Daoy (cell line): ENCODE measurements at regions not wholly inside any gene's neighbourhood (a gene's known extent, or its start where the extent isn't known, plus 50 kb on each side); places are given as distances from the start of the nearest gene placed in this dataset.

Source experiments
- DNase-seq: peaks from one replicate; pipeline ENCODE4 v3.0.0-alpha.2; 2015; ENCODE audit warnings: low read depth

DNA sequence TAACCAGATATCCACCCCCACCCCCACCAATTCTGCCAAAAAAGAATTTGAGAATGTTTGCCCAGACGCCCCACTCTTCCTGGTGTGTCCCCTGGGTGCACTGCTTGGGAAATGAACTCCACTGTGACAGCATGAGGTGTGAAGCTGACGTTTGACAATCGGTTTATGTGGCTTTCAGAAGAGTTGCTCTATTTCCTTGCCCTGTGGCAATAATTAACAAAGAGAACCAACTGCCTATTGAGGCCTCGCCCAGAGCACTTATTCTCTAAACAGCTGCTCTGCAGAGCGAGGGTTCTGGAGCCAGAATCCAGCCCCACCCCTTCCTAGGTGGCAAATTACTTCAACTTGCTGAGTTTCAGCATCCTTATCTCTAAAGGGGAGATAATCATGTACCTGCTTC lies 115.8 kb upstream of the SIX3 start:
- no peak for DNase-seq

DNA sequence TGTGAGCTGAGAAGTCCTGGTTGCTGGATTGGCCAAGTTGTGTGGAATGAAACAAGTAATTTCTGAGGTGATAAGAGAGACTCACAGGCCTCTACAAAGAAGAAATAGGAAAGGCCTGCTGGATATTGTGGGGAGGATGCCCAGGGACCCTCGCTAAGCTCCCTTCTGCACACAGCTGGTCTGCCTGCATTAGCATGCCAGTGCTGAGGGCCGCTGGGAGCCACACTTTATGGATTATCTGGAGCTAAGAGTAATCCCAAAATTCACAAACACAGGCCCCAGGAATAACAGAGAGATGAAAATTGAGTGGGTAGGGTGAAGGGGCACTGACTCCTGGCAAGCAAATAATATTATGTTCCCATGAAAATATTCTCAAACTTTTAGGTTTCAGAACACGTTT lies 114.9 kb upstream of the SIX3 start:
- DNase-seq = no peak

DNA sequence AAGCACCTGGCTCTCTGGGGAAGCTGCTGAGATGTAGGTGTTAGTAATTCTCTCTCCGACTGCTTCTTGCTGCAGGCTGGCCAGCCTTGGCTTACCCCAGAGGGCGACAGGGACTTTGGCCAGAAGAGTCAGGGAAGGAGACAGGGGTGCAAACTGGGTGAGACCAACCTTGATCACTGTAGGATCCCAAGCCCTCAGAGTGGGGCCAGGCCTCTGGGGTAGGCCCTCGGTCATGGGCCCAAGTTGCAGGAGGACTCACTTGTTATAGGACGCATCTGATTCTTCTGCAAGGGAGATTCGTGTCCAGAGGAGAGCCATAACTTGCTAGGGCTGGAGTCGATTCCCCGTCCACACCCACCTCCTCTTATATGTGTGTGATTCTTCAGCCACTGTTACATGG lies 111.7 kb upstream of the SIX3 start:
- DNase-seq = no peak

DNA sequence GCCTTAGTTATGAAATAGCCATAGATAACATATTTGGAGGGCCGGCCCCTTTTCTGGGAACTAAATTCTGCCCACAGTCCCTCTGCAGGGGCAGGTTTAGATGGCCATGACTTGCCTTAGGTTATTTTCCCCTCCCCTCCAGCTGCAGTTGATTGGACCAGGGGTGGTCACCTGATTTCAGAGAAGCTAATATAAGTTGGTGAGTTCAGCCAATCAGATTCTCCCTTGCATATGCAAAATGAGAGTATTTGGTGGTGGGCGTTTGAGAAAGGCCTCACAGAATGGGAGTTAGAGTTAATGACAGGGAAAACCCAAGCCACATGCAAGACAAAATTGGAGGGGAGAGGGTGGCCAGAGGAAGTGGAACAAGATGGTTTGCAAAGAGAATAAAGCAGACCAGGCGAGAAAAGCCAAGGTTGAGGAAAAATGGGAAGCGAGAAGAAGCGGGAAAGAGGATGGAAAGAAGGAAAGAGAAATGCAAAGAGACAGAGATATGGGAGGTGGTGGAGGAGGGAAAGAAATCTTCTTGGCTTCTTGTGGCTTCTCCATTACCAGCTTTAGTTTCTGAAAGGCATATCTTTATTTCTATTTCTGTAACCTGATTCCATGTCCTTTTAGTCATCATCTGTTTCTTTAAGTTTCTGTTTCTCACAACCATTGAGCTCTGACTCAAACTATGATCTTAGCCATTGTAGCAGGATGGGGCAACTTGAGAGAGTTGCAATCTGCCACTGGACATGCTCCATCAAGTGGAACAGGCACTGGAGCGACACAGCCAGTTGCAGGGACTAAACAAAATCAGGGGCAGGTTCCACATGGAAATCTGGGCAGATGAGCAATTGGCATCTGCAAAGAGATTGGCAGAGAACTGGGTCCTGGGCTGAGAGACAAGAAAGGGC lies 108.1 kb upstream of the SIX3 start:
- DNase-seq = no peak

DNA sequence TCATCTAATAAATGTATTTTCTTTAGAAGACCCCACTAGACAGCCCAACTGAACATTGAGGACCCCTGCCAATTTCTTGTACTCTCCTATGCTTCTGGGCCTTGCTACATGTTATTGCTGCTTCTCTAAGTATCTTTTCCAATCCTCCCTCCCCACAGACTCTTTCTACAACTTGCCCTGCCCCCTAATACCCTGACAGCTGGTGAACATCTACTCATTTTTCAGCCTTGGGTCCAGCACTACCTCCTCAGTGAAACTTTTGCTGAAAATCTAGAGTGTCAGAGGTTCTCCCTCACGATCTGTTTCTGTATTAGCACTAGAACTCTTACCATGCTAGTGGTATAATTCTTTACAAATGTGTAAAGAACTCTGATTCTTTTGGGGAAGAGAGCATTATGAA lies 106.8 kb upstream of the SIX3 start:
- DNase-seq = no peak

DNA sequence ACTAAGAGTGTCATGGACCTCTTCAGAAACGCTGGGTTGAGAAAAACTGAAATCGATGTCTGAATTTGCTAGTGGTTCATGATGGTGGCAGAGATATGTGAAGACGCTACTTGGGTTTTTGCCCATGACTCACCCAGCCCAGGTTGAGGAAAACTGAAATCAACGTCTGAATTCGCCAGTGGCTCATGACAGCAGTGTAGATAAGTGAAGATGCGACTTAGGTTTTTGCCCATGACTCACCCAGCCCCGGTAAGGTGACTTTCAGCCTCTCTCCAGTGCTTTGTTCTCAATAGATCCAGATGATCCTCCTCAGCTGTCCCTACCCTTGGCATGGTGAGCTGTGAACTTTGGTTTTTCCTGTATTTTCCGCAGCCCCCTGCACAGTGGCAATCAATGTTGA lies 105.3 kb upstream of the SIX3 start:
- peak; percentile 17 for DNase-seq

DNA sequence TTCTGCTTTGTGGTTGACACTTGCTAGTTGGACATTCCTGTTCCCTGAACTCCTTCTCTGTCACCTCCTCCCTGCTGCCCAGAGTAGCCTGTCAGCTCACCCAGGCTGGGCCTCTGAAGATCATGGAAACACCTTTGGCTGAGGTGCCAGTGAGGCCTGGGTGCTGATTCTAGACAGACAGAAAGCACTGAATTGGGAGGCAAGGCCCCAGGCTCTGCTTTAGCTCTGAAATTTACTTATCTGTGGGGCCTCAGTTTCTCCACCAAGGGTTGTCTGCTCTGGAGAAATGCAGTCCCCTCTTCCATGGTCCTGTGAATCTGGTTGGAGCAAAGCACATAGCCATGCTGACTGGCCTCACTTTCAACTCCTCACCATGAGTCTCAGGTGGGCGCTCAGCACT lies 104.6 kb upstream of the SIX3 start:
- no peak for DNase-seq

DNA sequence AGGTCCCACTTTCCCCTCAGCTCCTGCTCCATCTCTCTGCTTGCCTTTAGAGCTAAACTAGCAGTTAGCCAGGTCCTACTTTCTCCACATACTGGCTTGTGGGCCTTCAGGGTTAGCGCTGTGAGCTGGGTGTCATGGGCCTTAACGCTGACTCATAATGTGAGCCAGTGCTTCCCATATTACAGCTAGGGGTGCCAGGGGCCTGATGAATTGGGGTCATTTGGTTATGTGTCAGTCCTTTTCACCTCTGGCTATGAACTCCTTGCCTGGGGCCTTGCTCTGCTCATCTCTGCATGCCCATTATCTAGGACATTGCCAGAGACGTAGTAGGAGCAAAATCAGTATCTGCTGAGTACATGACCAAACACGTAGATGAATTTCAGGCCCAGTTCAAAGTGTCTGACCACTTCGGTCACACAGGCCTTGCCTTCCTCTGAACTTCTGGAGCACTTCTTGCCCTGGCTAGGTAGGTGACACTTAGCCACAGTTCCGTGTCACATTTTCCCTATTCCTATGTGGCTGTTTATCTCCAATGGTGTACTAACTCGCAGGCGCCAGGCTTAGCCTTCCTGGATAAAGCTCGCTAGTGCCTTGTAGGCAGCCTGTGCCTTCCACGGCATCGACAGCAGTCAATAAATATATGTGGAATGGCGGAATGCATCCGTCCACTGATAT lies 103.2 kb upstream of the SIX3 start:
- DNase-seq = no peak

DNA sequence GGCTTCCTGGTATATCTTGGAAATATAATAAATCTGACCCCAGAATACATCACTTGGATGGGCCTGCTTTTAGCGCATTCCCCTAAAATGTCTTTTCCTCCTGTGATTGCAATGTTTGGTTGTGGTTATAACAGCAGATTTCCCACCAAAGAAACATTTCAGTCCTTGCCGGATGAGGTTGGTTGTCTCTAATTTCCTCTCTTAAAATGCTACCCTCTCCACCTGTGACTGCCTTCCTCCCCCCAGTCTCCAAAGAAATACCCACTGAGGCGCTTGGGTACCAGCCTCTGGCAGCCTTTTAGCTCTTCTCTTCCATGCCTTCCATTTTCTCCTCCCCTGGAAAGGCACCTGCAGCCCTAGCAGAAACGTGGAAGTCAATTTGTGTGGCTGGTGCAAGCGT lies 102.1 kb upstream of the SIX3 start:
- DNase-seq = no peak

DNA sequence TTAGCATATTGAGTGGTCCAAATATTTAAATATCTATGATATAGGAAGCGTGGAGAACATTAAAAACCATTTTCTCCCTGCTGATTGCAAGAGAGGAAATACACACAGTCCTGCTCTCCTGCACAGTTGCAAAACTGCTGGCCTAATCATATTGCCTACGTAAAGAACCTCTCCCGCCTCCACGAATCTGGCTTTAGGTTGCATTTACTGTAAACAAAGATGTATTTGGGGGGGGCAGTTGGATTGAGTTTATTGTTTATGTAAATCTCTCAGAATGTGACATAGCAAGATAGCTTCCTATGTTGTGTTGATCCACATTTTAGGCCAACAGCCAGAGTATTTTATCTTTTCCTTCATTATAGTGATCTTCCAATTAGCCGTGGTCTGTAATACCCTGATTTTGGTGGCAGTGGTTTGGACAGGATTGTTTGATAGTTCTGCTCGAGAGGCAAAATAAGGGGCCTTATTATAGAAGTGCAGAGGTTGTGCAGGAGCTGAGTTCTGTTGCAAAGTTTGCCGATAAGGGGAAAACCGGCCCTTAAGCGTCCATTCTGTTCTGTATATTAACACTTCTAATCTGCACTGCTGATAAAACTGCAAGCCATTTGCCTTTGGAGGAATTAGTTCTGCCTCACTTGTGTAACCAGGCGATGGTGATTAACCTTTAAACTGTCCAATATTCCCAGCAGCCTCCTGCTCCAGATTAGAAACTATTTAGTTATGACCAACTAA lies 101.6 kb upstream of the SIX3 start:
- no peak for DNase-seq

DNA sequence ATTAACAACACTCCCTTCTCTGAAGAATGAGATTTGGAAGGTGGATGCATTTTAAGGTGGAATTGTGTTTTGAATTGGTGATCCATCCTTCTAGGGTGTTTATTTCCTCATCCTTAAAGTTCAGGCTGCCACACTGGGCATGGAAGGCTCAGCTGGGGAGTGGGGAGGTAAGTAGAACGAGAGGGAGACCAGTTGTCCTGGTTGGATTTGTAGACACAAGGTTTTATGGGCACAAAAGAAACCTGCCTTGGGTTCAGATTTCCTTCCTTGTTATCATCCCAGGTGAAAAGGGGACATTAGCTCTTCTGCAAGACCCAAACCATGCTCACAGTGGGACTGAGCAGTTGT lies 101.0 kb upstream of the SIX3 start:
- no peak for DNase-seq

DNA sequence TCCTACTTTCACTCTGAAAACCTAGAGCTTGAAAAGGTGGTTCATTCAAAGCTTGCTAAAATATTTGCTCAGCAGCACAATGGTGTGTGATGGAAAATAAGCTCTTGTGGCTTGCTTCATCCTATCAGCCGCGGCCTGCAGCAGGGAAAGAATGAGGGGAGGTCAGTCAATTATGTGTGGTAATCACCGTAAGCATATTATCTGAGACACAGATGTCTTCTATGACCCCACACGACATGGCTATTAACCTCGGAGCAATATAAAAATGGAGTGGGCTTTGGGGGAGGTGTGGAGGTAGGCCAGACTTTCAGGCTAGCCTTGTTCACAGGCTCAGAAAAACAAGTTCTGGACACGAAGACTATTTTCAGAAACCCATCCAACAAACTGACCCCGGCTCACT lies 98.4 kb upstream of the SIX3 start:
- DNase-seq = no peak

DNA sequence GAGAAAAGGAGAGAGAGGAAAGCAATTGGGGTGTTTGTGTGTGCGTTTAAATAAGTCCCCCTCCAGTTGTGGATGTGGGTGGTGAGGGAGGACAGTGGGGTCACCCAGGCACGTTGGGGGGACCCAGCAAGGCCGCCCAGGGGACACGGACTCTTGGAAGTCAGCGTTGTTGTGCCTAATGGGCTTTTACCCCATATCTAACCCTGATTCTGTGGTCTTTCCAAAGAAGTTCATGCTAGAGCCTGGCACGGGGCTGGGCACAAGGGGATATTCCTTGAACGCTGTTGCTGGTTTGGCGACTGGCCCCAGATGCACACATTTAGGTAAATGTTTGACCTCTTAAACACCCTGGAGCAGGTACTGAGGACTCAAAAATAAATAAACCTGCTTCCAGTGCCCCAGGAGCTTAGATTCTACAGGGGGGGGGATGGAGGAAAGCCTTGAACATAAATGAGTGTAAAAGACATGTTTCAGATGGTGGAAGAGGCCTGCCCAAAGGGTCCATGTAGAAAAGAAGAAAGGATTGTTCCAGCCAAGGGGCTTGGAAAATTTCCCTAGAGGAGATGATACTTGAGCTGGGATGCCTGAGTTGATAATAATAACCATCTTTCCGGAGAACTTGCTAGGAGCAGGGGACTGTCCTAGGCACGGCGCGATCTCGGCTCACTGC lies 97.7 kb upstream of the SIX3 start:
- no peak for DNase-seq

DNA sequence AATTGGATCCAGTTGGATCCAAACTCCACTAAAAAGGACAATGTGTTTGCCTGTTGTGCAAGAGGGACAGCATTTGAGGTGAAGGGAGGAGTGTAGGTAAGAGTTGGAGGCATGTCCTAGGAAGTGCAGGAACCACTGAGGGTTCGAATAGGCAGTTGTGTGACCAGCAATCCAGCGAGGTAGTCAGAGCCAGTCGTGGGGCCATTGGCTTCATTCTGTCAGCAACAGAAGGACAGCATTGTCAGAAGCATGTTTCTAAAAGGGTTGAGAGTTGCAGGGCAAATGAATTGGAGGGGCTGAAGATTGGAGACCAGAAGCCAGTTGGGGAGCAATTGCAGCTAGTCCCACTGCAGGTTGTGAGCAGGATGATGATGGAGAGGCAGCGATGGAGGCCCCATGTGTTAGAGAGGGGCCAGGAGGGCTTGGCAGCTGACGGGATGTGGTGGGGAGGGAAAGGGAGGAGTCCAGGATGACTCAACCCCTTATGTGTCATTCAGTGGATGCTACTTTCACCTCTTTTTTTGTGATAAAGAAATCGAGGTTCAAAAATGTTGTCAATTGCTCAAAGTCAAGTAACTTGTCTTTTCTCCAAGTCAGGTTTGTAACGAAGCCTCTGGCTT lies 96.7 kb upstream of the SIX3 start:
- DNase-seq = peak; percentile 59

DNA sequence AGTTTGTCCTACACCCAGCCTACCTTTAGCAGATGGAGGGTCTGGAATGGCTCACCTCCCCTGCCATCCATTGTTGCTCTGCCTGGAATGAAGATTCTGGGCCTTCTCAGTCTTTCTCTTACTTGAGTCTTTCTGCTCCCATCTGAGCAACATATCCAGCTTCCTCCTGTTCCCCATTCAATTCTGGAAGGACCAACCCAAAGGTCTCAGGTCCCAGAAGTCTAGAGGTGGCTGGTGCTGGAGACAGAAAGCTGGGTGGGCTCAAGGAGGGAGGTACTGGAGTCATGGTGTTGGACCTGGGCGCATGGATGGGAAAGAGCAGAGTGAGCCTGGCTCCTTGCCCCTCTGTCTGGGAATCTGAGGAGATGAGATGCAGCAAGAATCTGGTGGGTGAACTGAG lies 93.5 kb upstream of the SIX3 start:
- no peak for DNase-seq

DNA sequence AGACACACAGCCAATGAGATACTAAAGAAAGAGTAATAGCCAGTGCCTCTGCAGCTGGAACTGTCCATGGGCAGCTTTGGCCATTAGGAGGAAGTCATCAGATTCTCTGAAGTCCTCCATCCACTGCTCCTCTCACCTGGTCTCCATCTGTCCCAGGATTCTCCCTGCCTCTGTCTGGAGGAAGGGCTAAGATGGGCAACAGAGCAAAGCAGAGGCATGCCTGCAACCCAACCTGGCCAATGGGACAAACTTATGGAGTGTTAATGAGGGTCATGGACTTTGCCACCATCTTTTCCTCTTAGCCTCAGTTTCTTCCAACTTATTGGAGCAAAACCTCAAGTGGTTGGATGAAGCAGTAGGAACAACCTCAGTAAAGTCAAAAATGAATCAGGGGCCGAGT lies 91.5 kb upstream of the SIX3 start:
- DNase-seq = no peak

DNA sequence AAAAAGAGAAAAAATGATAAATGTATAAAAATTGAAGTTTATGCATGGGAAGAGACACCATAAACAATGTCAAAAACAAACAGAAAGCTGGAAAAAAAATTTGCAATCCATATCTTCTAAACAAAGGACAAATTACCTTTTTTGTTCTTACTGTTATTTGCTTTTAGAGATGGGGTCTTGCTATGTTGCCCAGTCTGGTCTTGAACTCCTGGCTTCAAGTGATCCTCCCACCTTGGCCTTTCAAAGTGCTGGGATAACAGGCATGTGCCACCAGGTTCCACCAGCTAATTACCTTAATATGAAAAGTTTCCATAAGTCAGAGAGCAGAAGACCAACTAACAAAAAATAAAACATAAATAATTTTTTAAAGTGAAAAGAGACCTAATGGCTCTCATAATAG lies 90.0 kb upstream of the SIX3 start:
- no peak for DNase-seq

DNA sequence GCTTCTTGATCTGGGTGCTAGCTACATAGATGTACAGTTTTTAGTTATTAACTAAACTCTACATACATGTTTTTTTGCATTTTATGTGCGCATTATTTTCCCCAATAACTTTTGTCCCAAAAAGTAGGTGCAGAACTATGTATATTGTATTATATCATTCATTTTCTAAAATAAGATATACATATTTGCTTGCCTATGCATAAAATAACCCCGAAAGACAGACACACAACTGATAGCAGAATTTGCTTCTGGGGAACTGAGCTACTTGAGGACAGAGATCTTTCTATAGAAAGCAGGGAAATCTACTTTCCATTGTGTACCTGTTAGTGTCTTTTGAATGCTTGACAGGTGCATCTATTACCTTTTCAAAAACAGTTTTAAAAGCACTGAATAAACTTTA lies 88.9 kb upstream of the SIX3 start:
- DNase-seq = no peak

DNA sequence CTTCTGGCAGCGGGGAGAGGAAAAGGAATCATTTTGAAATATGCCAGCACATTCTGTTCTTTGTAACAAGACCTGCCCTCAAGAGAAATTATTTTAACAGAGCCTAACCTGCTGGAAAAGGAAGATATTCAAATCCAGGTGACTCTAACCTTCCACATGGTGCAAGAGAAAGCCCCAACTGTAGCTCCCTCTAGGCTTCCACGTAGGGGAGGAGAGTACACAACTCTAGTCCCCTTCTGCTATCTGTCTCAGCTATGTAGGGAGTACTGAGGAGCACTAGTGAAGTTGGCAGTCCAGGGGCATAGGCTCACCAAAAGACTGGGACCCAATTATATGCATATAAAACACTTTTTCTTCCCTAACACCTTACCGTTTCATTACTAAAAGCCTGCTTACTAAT lies 82.2 kb upstream of the SIX3 start:
- no peak for DNase-seq

DNA sequence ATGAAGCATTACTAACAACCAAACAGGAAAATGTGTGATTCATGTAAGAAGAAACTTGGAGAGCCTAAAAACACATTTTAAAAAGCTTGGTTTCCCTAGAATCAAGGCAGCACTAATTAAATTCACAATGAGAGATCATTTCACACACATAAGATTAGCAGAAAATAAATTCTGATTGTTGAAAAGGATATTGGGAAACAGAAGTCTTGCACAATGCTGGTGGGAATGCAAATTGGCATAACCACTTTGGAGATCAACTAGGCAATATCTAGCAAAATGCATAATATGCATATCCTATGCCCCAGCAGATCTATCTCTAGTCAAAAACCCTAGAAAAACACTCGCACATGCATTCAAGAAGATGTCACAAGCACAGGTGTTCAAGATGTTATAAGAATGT lies 75.3 kb upstream of the SIX3 start:
- DNase-seq = no peak

DNA sequence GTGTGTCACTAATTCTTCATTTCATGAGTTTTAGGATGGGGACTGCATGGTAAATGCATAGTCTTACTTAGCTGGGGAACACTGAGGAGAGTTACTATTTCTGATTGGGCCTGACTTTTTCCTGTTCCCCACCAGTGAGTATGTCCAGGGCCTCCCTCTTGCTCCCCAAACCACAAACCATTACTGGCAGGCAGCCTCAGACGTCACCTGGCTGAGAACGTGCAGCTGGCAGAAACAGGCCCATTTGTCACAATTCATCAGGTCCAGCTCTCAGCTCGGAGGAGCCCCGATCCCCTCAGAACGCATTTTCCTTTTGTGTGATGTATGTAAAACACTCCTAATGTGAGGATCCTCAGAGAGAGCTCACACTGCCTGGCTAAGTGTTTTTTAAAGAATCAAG lies 71.7 kb upstream of the SIX3 start:
- DNase-seq = peak; percentile 13

DNA sequence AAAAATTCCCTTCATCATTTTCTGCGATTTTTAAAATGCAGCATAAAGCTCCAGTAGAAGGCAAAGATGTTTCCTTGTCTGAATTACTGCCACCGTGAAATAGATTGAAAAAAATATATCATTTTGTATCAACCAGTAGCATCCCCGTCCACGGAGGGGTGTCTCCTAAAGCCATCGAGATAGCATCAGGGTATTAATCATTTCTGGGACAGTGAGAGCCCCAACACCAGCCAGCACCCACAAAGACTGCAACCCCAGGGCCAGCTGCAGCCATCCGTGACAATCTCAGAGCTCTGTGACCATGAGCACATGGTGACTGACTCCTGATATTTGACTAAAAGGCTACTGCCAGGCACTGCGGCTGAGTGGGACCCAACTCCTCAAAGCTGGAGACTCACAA lies 64.1 kb upstream of the SIX3 start:
- DNase-seq = no peak
